Neutrophil (primary cell): ENCODE measurements at regions not wholly inside any gene's neighbourhood (a gene's known extent, or its start where the extent isn't known, plus 50 kb on each side); places are given as distances from the start of the nearest gene placed in this dataset.

Experiments used
- H3K27ac ChIP-seq: fragments of 200-600 bp; sonication (generic); 2 replicates; pipeline ENCODE4 v1.5.1; 2016; ENCODE audit warnings: mild to moderate bottlenecking, moderate library complexity
- H3K27me3 ChIP-seq: fragments of 200-600 bp; sonication (generic); 2 replicates; pipeline ENCODE4 v1.6.0; 2016; ENCODE audit warnings: mild to moderate bottlenecking
- H3K36me3 ChIP-seq: fragments of 200-600 bp; sonication (generic); 2 replicates; pipeline ENCODE4 v1.5.1; 2017
- H3K4me1 ChIP-seq, 2 experiments: fragments of 200-600 bp in 1 of 2; sonication (generic) in 1 of 2; 1 replicate in 1 of 2; 2 replicates in 1 of 2; pipeline versions ENCODE4 v1.5.1 to v1.6.1; 2013 to 2016; ENCODE audit warnings: low read depth in 1 of 2, low read length in 1 of 2, mild to moderate bottlenecking in 1 of 2, moderate library complexity in 1 of 2; ENCODE audit not compliant: control insufficient read depth in 1 of 2, insufficient read depth in 1 of 2
- H3K4me3 ChIP-seq, 2 experiments: fragments of 200-600 bp in 1 of 2; sonication (generic) in 1 of 2; 1 replicate in 1 of 2; 2 replicates in 1 of 2; pipeline ENCODE4 v1.5.1; 2013 to 2016; ENCODE audit warnings: low read depth in 1 of 2, low read length in 1 of 2, mild to moderate bottlenecking in 1 of 2, moderate library complexity in 1 of 2
- H3K9me3 ChIP-seq: fragments of 200-600 bp; sonication (generic); 2 replicates; pipeline ENCODE4 v1.5.1; 2016
- CTCF ChIP-seq: fragments of 200-600 bp; sonication (generic); IDR thresholded peaks from 2 replicates; pipeline ENCODE4 v1.5.1; 2016; ENCODE audit warnings: antibody characterized with exemption

DNA sequence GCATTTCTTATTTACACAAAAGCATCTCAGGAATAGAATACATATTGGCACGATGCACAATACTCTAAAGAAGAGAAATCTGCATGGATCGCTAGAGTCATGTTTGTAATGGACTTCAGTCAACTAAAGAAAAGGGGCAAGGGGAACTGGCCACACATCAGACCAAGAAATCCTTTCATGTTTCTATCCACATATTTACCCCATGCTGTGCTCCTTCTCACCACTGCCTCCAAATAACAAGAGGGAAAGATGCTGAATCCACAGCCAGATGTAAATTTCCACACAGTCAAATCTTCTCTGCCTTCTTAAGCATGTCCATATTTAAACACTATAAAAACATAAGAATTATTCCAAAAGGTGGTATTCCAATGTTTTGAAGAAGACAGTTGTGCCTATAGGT, 67.6 kb downstream of the COX18 start:
- H3K4me3 ChIP-seq: no peak overlapping the region
- TF ChIP-seq CTCF: no peak
- H3K9me3 ChIP-seq: no peaks in the 10 kb centered on the region
- no peaks in the 10 kb centered on the region for H3K36me3 ChIP-seq
- H3K27ac ChIP-seq: no peak overlapping the region
- no peaks in the 10 kb centered on the region for H3K4me1 ChIP-seq
- peaks cover 4% of the 10 kb centered on the region for H3K27me3 ChIP-seq

DNA sequence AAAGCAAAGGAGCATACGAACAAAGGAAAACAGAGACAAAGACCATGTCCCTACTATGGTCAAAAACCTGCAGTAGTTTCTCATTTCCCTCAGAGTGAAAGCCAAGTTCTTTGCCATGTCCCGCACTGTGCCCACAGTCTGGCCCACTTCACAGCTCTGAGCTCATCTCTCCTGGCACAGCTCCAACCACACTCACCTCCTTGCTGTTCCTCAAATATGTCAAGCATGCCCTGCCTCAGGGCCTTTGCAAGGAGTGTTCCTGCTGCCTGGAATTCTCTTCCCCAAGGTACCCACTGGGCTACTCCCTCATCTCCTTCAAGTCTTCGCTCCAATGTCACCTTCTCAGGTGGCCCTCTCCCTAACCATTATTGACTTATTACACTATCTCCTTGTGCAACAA, 72.1 kb downstream of the COX18 start:
- H3K27me3 ChIP-seq: no peaks in the 10 kb centered on the region
- H3K9me3 ChIP-seq: no peaks in the 10 kb centered on the region
- no peak overlapping the region for H3K27ac ChIP-seq
- H3K4me1 ChIP-seq: no peaks in the 10 kb centered on the region
- no peak overlapping the region for H3K4me3 ChIP-seq
- TF ChIP-seq CTCF: no peak
- H3K36me3 ChIP-seq: no peaks in the 10 kb centered on the region

- Histone ChIP-seq H3K9me3 (no peaks in the 10 kb centered on the region), H3K27me3 (no peaks in the 10 kb centered on the region), H3K36me3 (no peaks in the 10 kb centered on the region), H3K27ac (no peak overlapping the region), H3K4me3 (no peak overlapping the region), H3K4me1 (no peaks in the 10 kb centered on the region)
- no peak for TF ChIP-seq CTCF
Observed at GRCh38 chr4:72994670-72995069, 74.8 kb downstream of the COX18 start.

DNA sequence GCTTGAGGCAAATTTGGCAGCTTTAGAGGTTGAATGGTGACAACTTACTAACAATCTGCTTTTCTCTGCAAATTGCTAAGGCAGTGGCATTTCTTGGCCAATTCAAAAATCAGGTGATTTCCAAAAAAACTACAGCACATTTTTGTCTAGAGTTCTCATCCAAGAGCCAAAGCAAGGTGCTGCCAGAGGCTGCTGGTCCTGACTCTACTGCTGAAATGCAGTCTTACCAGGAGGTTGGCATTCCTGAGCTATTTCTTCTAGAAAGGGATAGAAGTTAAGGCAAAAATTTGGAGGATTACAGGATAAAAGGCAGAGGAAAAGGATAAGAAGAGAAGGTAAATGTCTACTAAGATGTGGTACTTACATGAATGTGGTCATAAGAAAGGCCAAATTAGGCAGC, 75.6 kb downstream of the COX18 start:
- Histone ChIP-seq H3K4me3 (no peak overlapping the region), H3K9me3 (no peaks in the 10 kb centered on the region), H3K4me1 (no peaks in the 10 kb centered on the region), H3K27ac (no peak overlapping the region), H3K36me3 (no peaks in the 10 kb centered on the region), H3K27me3 (no peaks in the 10 kb centered on the region)
- TF ChIP-seq CTCF: no peak

- no peaks in the 10 kb centered on the region for H3K4me1 ChIP-seq
- no peaks in the 10 kb centered on the region for H3K27me3 ChIP-seq
- no peak for TF ChIP-seq CTCF
- no peaks in the 10 kb centered on the region for H3K36me3 ChIP-seq
- no peaks in the 10 kb centered on the region for H3K9me3 ChIP-seq
- no peak overlapping the region for H3K4me3 ChIP-seq
- H3K27ac ChIP-seq: no peak overlapping the region
Observed at GRCh38 chr4:72991873-72992272, 77.6 kb downstream of the COX18 start.
